HG03196 (cell line): ENCODE measurements at regions not wholly inside any gene's neighbourhood (a gene's known extent, or its start where the extent isn't known, plus 50 kb on each side); places are given as distances from the start of the nearest gene placed in this dataset.

Experiments used
- ATAC-seq: cut with Tn5 transposase; IDR thresholded peaks from one replicate; pipeline ENCODE4 v1.9.1; 2021; ENCODE audit not compliant: unreplicated experiment

GRCh38 chr2:129699781-129700573 is 279.5 kb upstream of the RAB6C start:
- ATAC-seq: no peak

- no peak for ATAC-seq
Measured at GRCh38 chr2:129702416-129703176, 276.9 kb upstream of the RAB6C start.

GRCh38 chr2:129705085-129705484 is 274.4 kb upstream of the RAB6C start:
- no peak for ATAC-seq

- no peak for ATAC-seq
Measured at GRCh38 chr2:129707800-129708199, 271.7 kb upstream of the RAB6C start.

- no peak for ATAC-seq
Measured at GRCh38 chr2:129708221-129708967, 271.1 kb upstream of the RAB6C start.

GRCh38 chr2:129709001-129709955 is 270.2 kb upstream of the RAB6C start:
- ATAC-seq: no peak

GRCh38 chr2:129709956-129710598 is 269.4 kb upstream of the RAB6C start:
- no peak for ATAC-seq

- no peak for ATAC-seq
Measured at GRCh38 chr2:129710670-129711495, 268.6 kb upstream of the RAB6C start.

GRCh38 chr2:129711816-129712675 is 267.4 kb upstream of the RAB6C start:
- no peak for ATAC-seq

- no peak for ATAC-seq
Measured at GRCh38 chr2:129712676-129712985, 266.8 kb upstream of the RAB6C start.

- ATAC-seq: no peak
Measured at GRCh38 chr2:129713337-129713736, 266.1 kb upstream of the RAB6C start.

GRCh38 chr2:129716781-129717559 is 262.5 kb upstream of the RAB6C start:
- ATAC-seq: no peak

- no peak for ATAC-seq
Measured at GRCh38 chr2:129717560-129718130, 261.8 kb upstream of the RAB6C start.

- ATAC-seq: no peak
Measured at GRCh38 chr2:129719335-129719734, 260.1 kb upstream of the RAB6C start.

GRCh38 chr2:129720360-129720759 is 259.1 kb upstream of the RAB6C start:
- no peak for ATAC-seq

GRCh38 chr2:129720761-129721160 is 258.7 kb upstream of the RAB6C start:
- no peak for ATAC-seq

GRCh38 chr2:129721236-129721635 is 258.2 kb upstream of the RAB6C start:
- ATAC-seq: no peak
